D721Med (cell line): ENCODE measurements at regions not wholly inside any gene's neighbourhood (a gene's known extent, or its start where the extent isn't known, plus 50 kb on each side); places are given as distances from the start of the nearest gene placed in this dataset.
"Not testable (repeated sequence)": the region's sequence is repeated elsewhere in the genome, so short reads cannot be mapped to it uniquely, and the experiment has no call there.

Source experiments
- DNase-seq: peaks from one replicate; pipeline ENCODE4 v3.0.0; 2011; ENCODE audit warnings: low spot score; ENCODE audit not compliant: insufficient read length
- FAIRE-seq: peaks from 2 replicates; lab custom pipeline; 2011; peaks lifted over from hg19 to GRCh38; lab: Jason Lieb, UNC
- CTCF ChIP-seq: IDR thresholded peaks from 2 replicates; pipeline ENCODE4 v1.5.1; 2012; ENCODE audit warnings: mild to moderate bottlenecking, control low read depth; ENCODE audit not compliant: insufficient read depth; ENCODE audit errors: missing control alignments

- no peak for FAIRE-seq
- no peak for DNase-seq
- no peak for TF ChIP-seq CTCF
Observed at GRCh38 chr4:130008461-130008860, 912.5 kb downstream of the C4orf33 start.

- not testable (repeated sequence) for DNase-seq, FAIRE-seq
Observed at GRCh38 chr4:130012806-130013205, 916.9 kb downstream of the C4orf33 start.

- FAIRE-seq (no peak), DNase-seq (no peak)
- no peak for TF ChIP-seq CTCF
Observed at GRCh38 chr4:130021706-130022105, 925.8 kb downstream of the C4orf33 start.

- TF ChIP-seq CTCF = no peak
- DNase-seq (no peak), FAIRE-seq (no peak)
Observed at GRCh38 chr4:130023088-130023487, 927.1 kb downstream of the C4orf33 start.

GRCh38 chr4:130025701-130026100, 929.7 kb downstream of the C4orf33 start:
- DNase-seq = no peak
- no peak for FAIRE-seq
- TF ChIP-seq CTCF = no peak

GRCh38 chr4:130026185-130026584, 930.2 kb downstream of the C4orf33 start:
- TF ChIP-seq CTCF = no peak
- FAIRE-seq (no peak), DNase-seq (no peak)

- DNase-seq (no peak), FAIRE-seq (no peak)
- TF ChIP-seq CTCF = no peak
Observed at GRCh38 chr4:130027973-130028372, 932.0 kb downstream of the C4orf33 start.

GRCh38 chr4:130028552-130028951, 932.6 kb downstream of the C4orf33 start:
- DNase-seq = no peak
- TF ChIP-seq CTCF = no peak
- FAIRE-seq = peak; percentile 21
